CD4-positive, alpha-beta T cell (primary cell): ENCODE measurements at regions not wholly inside any gene's neighbourhood (a gene's known extent, or its start where the extent isn't known, plus 50 kb on each side); places are given as distances from the start of the nearest gene placed in this dataset.

ENCODE experiments used
- ATAC-seq: fragments of 200-7000 bp; cut with Tn5 transposase; one replicate; pipeline ENCODE4 v1.10.0; 2022; ENCODE audit warnings: mild to moderate bottlenecking; ENCODE audit not compliant: poor library complexity
- CTCF ChIA-PET: fragments of 350-600 bp; sonication (Branson Sonifier 250); formaldehyde crosslinking; loops from one replicate; lab custom pipeline; 2021; ENCODE audit warnings: antibody characterized with exemption, inconsistent platforms; lab: Charles Lee
- POLR2A ChIA-PET: fragments of 350-600 bp; sonication (Branson Sonifier 250); formaldehyde crosslinking; loops from one replicate; lab custom pipeline; 2021; ENCODE audit warnings: antibody characterized with exemption, inconsistent platforms; lab: Charles Lee
- DNase-seq, 14 experiments: peaks; one replicate each; pipeline ENCODE4 v3.0.0-alpha.2; 2013 to 2020; ENCODE audit warnings: mixed read lengths in 2 of 14
- H3K27ac ChIP-seq, 2 donors: one replicate each; pipeline versions ENCODE4 v1.5.1 to v1.7.0; 2013; ENCODE audit warnings: low read length in 2 of 2, low read depth in 1 of 2, mild to moderate bottlenecking in 1 of 2
- H3K27me3 ChIP-seq, 2 experiments: 1 replicate in 1 of 2; 2 replicates in 1 of 2; pipeline versions ENCODE4 v1.6.1 to v1.7.0; 2013; ENCODE audit warnings: low read length in 2 of 2, control low read depth in 1 of 2, mild to moderate bottlenecking in 1 of 2, moderate library complexity in 1 of 2; ENCODE audit not compliant: insufficient read depth in 2 of 2, control insufficient read depth in 1 of 2
- H3K36me3 ChIP-seq: one replicate; pipeline ENCODE4 v1.6.1; 2013; ENCODE audit warnings: low read length, control low read depth; ENCODE audit not compliant: insufficient read depth
- H3K4me1 ChIP-seq: one replicate; pipeline ENCODE4 v1.6.1; 2013; ENCODE audit warnings: low read length, control low read depth; ENCODE audit not compliant: insufficient read depth
- H3K4me3 ChIP-seq: one replicate; pipeline ENCODE4 v1.5.1; 2013; ENCODE audit warnings: mild to moderate bottlenecking, low read length, moderate library complexity
- H3K9me3 ChIP-seq, 2 experiments: 1 replicate in 1 of 2; 2 replicates in 1 of 2; pipeline versions ENCODE4 v1.6.1 to v1.7.0; 2013; ENCODE audit warnings: low read length in 2 of 2, mild to moderate bottlenecking in 2 of 2, control low read depth in 1 of 2, moderate library complexity in 1 of 2; ENCODE audit not compliant: control insufficient read depth in 1 of 2, insufficient read depth in 1 of 2
- H3K27ac Mint-ChIP-seq: one replicate; pipeline ENCODE4 v1.8.0; 2020; ENCODE audit warnings: mixed read lengths
- H3K27me3 Mint-ChIP-seq: one replicate; pipeline ENCODE4 v1.8.0; 2021; ENCODE audit warnings: mixed read lengths
- H3K36me3 Mint-ChIP-seq: one replicate; pipeline ENCODE4 v1.8.0; 2021; ENCODE audit warnings: low read depth, mixed read lengths
- H3K4me1 Mint-ChIP-seq: one replicate; pipeline ENCODE4 v1.8.0; 2021; ENCODE audit warnings: low read depth, mixed read lengths
- H3K4me3 Mint-ChIP-seq: one replicate; pipeline ENCODE4 v1.8.0; 2020; ENCODE audit warnings: mild to moderate bottlenecking, mixed read lengths
- H3K9me3 Mint-ChIP-seq: one replicate; pipeline ENCODE4 v1.8.0; 2020; ENCODE audit warnings: mixed read lengths
- intact Hi-C, 2 experiments: fragments of 100-400 bp; cut with DNase I in 1 of 2; cut with micrococcal nuclease in 1 of 2; formaldehyde crosslinking; loops; one replicate each; pipeline versions ENCODE4 v1.15.1 to v1.9.0; 2023 to 2025; cut with DNase I, micrococcal nuclease
- TF ChIP-seq, protein P1 (sequence below): fragments of 200-600 bp; IDR thresholded peaks from one replicate; pipeline ENCODE4 v1.8.0; 2022; ENCODE audit warnings: antibody characterized with exemption, mild to moderate bottlenecking

DNA sequence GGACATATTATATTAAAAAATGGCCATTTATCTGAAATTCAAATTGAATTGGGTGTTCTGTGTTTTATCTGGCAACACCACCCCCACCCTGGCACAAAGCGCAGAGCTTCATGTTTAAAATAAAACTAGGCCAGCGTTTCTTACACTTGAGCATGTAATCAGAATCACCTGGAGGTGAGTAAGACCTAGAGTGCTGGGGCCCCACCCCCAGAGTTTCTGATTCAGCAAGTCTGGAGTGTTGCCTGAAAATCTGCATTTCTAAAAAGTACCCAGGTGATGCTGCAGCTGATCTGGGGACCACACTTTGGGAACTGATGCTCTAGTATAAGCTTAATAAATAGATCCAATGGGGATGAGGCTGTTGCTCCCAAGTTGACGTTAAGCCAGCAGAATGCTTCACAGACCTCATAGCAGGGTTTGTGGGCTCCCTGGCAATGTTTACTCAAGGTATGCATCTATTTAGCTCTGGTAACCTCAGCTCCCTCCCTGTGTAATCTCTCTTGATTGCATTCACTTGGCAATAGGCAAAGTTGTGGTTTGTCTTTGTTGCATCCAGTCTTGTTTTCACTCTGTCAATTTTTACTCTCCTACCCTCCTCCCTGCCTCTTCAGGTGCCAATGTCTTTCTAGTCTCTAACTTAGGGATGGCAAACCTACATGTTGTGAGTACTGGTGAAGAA lies 99.8 kb upstream of the TEX13D start:
- Mint-ChIP-seq H3K36me3 (no peaks in the 10 kb centered on the region), H3K27ac (no peak overlapping the region), H3K4me1 (peaks cover 28% of the 10 kb centered on the region), H3K4me3 (no peak overlapping the region), H3K27me3 (no peaks in the 10 kb centered on the region), H3K9me3 (no peaks in the 10 kb centered on the region)
- Histone ChIP-seq H3K4me3 (no peak overlapping the region), H3K36me3 (no peaks in the 10 kb centered on the region), H3K27ac (no peak overlapping the region), H3K27me3 (no peaks in the 10 kb centered on the region), H3K4me1 (peaks cover 9% of the 10 kb centered on the region), H3K9me3 (no peaks in the 10 kb centered on the region)
- TF ChIP-seq, protein P1, sequence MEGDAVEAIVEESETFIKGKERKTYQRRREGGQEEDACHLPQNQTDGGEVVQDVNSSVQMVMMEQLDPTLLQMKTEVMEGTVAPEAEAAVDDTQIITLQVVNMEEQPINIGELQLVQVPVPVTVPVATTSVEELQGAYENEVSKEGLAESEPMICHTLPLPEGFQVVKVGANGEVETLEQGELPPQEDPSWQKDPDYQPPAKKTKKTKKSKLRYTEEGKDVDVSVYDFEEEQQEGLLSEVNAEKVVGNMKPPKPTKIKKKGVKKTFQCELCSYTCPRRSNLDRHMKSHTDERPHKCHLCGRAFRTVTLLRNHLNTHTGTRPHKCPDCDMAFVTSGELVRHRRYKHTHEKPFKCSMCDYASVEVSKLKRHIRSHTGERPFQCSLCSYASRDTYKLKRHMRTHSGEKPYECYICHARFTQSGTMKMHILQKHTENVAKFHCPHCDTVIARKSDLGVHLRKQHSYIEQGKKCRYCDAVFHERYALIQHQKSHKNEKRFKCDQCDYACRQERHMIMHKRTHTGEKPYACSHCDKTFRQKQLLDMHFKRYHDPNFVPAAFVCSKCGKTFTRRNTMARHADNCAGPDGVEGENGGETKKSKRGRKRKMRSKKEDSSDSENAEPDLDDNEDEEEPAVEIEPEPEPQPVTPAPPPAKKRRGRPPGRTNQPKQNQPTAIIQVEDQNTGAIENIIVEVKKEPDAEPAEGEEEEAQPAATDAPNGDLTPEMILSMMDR: no peak
- ATAC-seq: no peak
- POLR2A ChIA-PET: interaction anchor here (0.8 kb wide), 1 partner anchor 25 kb away, joined by 3 read pairs; no protein-coding TSS in a partner anchor
- peak in 1 of 14 experiments; percentile 38 for DNase-seq
- CTCF ChIA-PET: no interaction called here
- intact Hi-C loops: no loop called here

GRCh38 chrX:124234348-124234747 lies 98.1 kb upstream of the TEX13D start:
- Histone ChIP-seq H3K9me3 (no peaks in the 10 kb centered on the region), H3K27me3 (no peaks in the 10 kb centered on the region), H3K27ac (no peak overlapping the region), H3K36me3 (no peaks in the 10 kb centered on the region), H3K4me1 (peaks cover 12% of the 10 kb centered on the region), H3K4me3 (no peak overlapping the region)
- Mint-ChIP-seq H3K4me1 (peaks cover 38% of the 10 kb centered on the region), H3K36me3 (no peaks in the 10 kb centered on the region), H3K9me3 (no peaks in the 10 kb centered on the region), H3K4me3 (no peak overlapping the region), H3K27me3 (no peaks in the 10 kb centered on the region), H3K27ac (no peak overlapping the region)
- intact Hi-C loops: no loop called here
- ChIA-PET CTCF (no interaction called here), POLR2A (no interaction called here)
- TF ChIP-seq, protein P1: no peak
- no peak for ATAC-seq
- DNase-seq: no peak

GRCh38 chrX:124238268-124238667 lies 94.2 kb upstream of the TEX13D start:
- no peaks in the 10 kb centered on the region for H3K36me3 ChIP-seq
- Mint-ChIP-seq H3K36me3 (no peaks in the 10 kb centered on the region), H3K4me1 (peaks cover 32% of the 10 kb centered on the region), H3K27ac (no peak overlapping the region), H3K4me3 (no peak overlapping the region), H3K27me3 (no peaks in the 10 kb centered on the region), H3K9me3 (no peaks in the 10 kb centered on the region)
- H3K27me3 ChIP-seq: no peaks in the 10 kb centered on the region
- no peak overlapping the region for H3K4me3 ChIP-seq
- H3K4me1 ChIP-seq: peaks cover 4% of the 10 kb centered on the region
- H3K27ac ChIP-seq: no peak overlapping the region
- ChIA-PET CTCF (no interaction called here), POLR2A (no interaction called here)
- TF ChIP-seq, protein P1: no peak
- no peak for ATAC-seq
- H3K9me3 ChIP-seq: no peaks in the 10 kb centered on the region
- intact Hi-C loops: loop anchor here in 1 of 2 experiments (5.0 kb wide), 1 partner anchor 124 kb away; no protein-coding TSS in a partner anchor
- DNase-seq: peak in 1 of 14 experiments; percentile 24
